Urinary bladder (tissue), 3 donors: ENCODE measurements at regions not wholly inside any gene's neighbourhood (a gene's known extent, or its start where the extent isn't known, plus 50 kb on each side); places are given as distances from the start of the nearest gene placed in this dataset.
"Not testable (repeated sequence)": the region's sequence is repeated elsewhere in the genome, so short reads cannot be mapped to it uniquely, and the experiment has no call there.

Source experiments
- DNase-seq: peaks from one replicate; pipeline ENCODE4 v3.0.0-alpha.2; 2015; ENCODE audit errors: extremely low spot score
- H3K27ac ChIP-seq: one replicate; pipeline ENCODE4 v1.5.1; 2013; ENCODE audit warnings: low read depth, mild to moderate bottlenecking, moderate library complexity
- H3K36me3 ChIP-seq: one replicate; pipeline ENCODE4 v1.6.1; 2013; ENCODE audit warnings: mild to moderate bottlenecking, moderate library complexity; ENCODE audit not compliant: insufficient read depth
- H3K4me1 ChIP-seq: one replicate; pipeline ENCODE4 v1.6.1; 2013; ENCODE audit warnings: mild to moderate bottlenecking, moderate library complexity; ENCODE audit not compliant: insufficient read depth
- H3K4me3 ChIP-seq: one replicate; pipeline ENCODE4 v1.5.1; 2013; ENCODE audit warnings: low read depth, low read length
- WGBS: extraction: QIAGEN DNeasy Blood & Tissue Kit; methylation state at CpG from one replicate; pipeline ENCODE4 v1.1.7; 2013; 5-methylcytosine and 5-hydroxymethylcytosine counted together
- donor health status: healthy with polysubstance abuse.
- donor health status: healthy.

DNA sequence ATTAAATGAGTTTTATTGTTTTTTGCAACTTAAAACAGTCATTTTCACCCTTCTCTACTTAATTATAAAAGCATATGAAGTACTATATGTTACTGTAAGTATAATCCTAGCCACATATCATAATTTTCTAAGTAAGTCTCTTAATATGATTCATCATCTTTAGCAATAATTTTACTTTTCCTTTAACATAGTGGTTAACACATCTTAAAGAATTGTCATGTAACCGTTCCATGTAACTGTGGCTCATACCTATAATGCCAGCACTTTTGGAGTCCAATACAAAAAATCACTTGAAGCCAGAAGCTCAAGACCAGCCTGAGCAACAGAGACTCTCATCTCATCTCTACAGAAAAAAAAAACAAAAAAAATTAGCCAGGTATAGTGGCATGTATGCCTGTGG is 260.6 kb upstream of the DUSP10 start:
- no peak for DNase-seq
- 91% methylated on average over 1 of the region's 1 CpG for WGBS
- H3K4me1 ChIP-seq = no peaks in the 10 kb centered on the region
- H3K36me3 ChIP-seq = no peaks in the 10 kb centered on the region
- no peak overlapping the region for H3K27ac ChIP-seq
- no peak overlapping the region for H3K4me3 ChIP-seq

DNA sequence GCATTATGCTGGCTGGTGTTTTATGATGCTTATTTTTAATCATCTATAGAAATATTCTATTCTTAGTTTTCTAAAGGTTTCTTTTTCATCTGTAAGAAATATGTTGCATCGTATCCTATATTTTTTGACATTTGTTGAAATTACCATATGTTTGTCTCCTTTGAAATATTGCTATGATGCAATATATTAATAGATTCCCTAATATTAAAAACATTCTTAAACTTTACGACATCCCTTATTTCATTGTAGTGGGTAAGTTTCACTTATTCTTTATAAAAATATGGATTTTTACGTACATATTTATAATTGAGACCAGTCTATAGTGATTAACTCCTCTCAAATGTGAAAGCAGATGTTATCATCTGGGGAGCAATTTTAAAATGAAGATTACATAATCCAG is 258.2 kb upstream of the DUSP10 start:
- no peak for DNase-seq
- WGBS = 95% methylated on average over 3 of the region's 3 CpGs
- H3K27ac ChIP-seq = no peak overlapping the region
- H3K4me1 ChIP-seq = no peaks in the 10 kb centered on the region
- no peaks in the 10 kb centered on the region for H3K36me3 ChIP-seq
- no peak overlapping the region for H3K4me3 ChIP-seq

DNA sequence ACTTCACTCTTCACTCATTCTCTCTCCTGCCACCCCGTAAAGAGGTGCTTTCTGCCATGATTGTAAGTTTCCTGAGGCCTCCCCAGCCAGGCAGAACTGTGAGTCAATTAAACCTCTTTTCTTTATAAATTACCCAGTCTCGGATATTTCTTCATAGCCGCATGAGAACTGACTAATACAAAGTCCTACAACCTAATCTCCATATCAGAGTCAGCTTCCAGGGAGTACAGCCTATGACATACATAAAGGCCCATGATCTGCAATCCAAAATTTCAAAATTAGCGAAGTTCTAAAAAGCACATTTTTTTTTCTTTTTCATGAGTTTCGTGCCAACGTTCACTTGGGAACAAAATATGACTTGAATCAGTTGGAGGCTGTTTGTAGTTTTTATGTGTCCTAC is 256.9 kb upstream of the DUSP10 start:
- no peak for DNase-seq
- 85% methylated on average over 6 of the region's 6 CpGs for WGBS
- no peak overlapping the region for H3K27ac ChIP-seq

DNA sequence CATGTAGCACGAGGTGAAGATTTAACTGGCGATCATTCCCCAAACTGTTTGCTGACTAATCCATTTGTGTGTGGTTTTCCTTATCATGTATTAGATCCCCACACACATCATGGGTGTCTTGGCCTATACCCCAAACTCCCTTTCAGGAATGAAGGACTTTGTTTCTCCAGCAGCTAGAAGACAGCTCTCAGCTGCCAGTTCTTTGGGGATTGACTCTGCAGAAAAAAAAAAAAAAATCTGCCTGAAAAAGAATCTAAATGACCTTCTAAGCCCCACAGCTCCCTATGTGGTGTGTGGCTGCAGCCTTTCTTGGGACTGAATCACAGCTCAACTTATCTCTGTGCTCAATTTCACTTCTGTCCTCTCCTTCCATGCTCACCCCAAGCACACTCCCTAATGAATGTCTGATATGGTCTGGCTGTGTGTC is 256.3 kb upstream of the DUSP10 start:
- no peak for DNase-seq
- Histone ChIP-seq H3K4me3 (no peak overlapping the region), H3K36me3 (no peaks in the 10 kb centered on the region), H3K4me1 (no peaks in the 10 kb centered on the region), H3K27ac (no peak overlapping the region)
- WGBS = 45% methylated on average over 2 of the region's 2 CpGs

More for the DNA sequence above, 256.9 kb upstream of the DUSP10 start:
- Histone ChIP-seq H3K36me3 (no peaks in the 10 kb centered on the region), H3K4me3 (no peak overlapping the region), H3K4me1 (no peaks in the 10 kb centered on the region)

DNA sequence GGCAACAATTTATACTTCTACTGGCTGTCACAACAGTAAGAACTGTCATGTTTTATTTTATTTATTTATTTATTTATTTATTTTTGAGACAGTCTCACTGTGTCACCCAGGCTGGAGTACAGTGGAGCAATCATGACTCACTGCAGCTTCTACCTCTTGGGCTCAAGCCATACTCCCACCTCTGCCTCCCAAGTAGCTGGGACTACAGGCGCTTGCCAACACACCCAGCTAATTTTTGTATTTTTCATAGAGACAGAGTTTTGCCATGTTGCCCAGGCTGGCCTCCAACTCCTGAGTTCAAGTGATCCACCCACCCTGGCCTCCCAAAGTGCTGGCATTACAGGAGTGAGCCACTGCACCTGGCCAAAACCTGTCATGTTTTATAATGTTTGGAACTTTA is 255.1 kb upstream of the DUSP10 start:
- 75% methylated on average over 1 of the region's 1 CpG for WGBS
- not testable (repeated sequence) for H3K4me3 ChIP-seq, DNase-seq, H3K27ac ChIP-seq, H3K4me1 ChIP-seq, H3K36me3 ChIP-seq

DNA sequence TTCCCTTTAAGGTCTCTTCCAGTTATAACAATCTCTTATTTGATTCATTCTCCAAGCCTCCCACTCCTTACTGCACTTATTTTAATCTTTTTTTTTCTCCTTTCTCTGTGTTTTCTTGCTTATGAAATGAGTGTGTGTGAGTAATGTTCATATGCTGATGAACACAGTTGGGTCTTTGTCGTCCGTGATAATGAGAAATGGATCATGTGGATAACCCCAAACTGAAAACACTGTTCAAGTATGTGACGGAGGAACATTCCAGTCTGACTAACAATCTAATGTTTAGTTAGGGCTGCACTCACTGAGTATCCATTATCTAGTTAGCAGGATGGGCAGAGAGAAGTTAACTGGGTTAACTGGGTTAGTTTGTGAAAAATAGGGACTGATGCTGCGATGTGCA is 253.1 kb upstream of the DUSP10 start:
- DNase-seq = no peak
- no peaks in the 10 kb centered on the region for H3K36me3 ChIP-seq
- no peak overlapping the region for H3K27ac ChIP-seq
- no peak overlapping the region for H3K4me3 ChIP-seq
- no peaks in the 10 kb centered on the region for H3K4me1 ChIP-seq
- WGBS = 66% methylated on average over 4 of the region's 4 CpGs

DNA sequence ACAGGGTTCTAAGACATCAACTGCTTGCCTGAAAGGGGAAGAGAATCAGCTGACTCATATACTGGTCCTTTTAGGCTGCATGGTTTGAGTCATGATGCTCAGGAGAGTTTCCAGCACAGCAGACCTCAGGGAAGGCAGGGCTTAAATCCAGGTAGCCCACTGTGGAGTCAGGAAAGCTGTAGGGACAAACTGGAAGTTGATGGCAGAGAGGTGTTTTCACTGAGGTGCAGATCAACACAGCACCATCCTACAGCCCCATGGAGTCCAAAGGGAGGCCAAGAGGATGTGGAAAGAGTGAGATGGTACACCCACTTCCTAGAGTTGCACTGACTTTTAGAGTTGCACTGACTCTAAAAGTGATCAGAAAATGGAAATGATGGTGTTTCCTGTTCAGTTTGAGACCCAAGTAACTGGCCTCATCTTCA is 252.4 kb upstream of the DUSP10 start:
- Histone ChIP-seq H3K36me3 (no peaks in the 10 kb centered on the region), H3K4me1 (no peaks in the 10 kb centered on the region), H3K4me3 (no peak overlapping the region), H3K27ac (no peak overlapping the region)
- DNase-seq = no peak

DNA sequence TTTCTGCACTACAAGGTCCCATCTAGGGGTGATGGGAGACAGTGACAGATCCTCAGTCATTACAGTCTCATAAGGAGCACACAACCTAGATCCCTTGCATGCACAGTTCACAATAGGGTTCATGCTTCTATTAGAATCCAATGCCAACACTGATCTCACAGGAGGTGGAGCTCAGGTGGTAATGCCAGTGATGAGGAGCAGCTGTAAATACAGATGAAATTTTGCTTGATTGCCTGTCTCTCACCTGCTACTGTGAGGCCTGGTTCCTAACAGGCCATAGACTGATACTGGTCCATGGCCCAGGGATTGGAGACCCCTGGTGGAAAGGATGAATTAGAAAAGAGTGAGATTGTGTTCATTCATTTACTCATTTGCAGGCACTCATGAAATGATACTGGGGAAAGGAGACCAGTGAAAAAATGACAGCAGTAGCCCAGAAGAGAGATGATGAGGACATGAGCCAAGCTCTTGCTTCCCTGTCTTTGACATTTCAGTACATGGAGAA is 251.6 kb upstream of the DUSP10 start:
- DNase-seq = no peak
- H3K4me3 ChIP-seq = no peak overlapping the region
- H3K4me1 ChIP-seq = no peaks in the 10 kb centered on the region
- no peaks in the 10 kb centered on the region for H3K36me3 ChIP-seq
- H3K27ac ChIP-seq = no peak overlapping the region

DNA sequence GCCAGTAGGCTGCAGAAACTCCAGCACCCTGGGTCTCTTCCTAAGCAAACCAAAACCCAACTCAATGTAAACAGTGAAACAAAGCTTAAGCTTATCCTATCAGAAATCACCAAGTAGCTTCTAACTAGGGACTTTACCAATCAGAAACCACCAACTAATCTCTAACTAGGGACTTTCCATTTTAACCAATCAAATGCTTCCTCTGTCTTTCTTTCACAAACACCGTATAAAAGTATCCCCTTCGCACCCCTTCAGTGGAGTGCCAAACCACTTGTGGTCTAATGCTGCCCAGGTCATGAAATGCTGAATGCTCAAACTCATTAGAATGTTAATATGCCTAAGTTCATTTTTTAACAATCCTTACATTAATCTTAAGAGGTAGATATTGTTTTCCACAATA is 250.5 kb upstream of the DUSP10 start:
- H3K4me1 ChIP-seq = no peaks in the 10 kb centered on the region
- 87% methylated on average over 2 of the region's 2 CpGs for WGBS
- no peaks in the 10 kb centered on the region for H3K36me3 ChIP-seq
- no peak overlapping the region for H3K27ac ChIP-seq
- no peak for DNase-seq
- no peak overlapping the region for H3K4me3 ChIP-seq

DNA sequence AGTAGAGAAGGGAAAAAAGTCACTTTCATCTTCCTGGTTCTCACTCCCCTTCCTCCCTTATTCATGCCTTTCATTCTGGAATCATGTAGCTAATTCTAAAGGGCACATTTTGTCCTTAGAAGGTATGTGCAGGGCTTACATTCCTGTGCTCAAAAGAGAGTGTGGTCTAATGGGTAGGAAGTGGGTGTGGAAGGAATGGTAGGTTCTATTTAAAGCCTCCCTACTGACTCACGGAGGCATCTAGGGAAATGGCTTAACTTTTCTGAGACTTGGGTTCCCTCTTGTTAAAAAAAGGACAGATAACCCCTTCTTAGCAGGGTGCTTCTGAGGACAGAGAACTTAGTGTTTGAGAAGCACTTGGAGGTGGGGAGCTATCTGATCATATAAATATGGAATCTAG is 249.3 kb upstream of the DUSP10 start:
- WGBS = 50% methylated on average over 1 of the region's 1 CpG
- H3K27ac ChIP-seq = no peak overlapping the region

DNA sequence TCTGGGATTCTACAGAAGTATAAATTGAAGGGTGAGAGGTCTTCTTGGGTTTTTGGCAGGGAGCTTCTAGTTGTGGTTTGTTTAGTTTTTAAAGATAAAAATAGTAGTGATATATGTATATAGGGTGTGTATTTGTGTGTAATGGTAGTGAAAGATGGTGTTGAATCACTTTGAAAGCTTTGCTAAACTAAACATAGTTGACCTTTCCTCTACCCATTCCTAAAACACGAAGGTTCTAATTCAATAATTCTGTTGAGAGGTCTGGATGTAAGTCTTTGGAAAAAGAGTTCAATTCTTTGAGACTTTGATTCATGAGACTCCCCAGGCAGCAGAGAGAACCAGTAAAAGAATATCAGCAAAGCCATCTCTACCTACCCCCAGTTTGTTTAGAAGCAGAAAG is 247.9 kb upstream of the DUSP10 start:
- WGBS = 36% methylated on average over 1 of the region's 1 CpG
- Histone ChIP-seq H3K4me3 (no peak overlapping the region), H3K27ac (no peak overlapping the region), H3K36me3 (no peaks in the 10 kb centered on the region), H3K4me1 (no peaks in the 10 kb centered on the region)
- DNase-seq = no peak

More for the DNA sequence above, 249.3 kb upstream of the DUSP10 start:
- DNase-seq = no peak
- no peaks in the 10 kb centered on the region for H3K4me1 ChIP-seq
- H3K36me3 ChIP-seq = no peaks in the 10 kb centered on the region
- H3K4me3 ChIP-seq = no peak overlapping the region

DNA sequence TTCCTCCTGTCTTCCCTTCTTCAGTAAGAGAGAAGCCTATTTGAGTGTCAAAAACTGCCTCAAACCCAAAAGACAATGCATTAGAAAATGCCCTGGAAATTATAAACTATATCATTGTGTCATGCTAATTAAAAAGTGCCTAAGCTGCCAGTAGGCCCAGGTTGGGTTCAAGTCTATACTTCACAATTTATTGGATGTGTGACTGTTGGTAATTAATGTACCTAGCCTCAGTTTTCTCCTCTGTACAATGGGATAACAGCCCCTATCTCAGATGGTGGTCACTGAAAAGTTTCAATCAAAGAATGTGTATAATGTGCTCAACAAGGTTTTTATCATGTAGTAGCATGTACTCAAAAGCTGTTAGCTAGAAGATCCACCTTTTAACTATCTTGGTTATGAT is 246.9 kb upstream of the DUSP10 start:
- no peak overlapping the region for H3K4me3 ChIP-seq
- H3K36me3 ChIP-seq = no peaks in the 10 kb centered on the region
- H3K4me1 ChIP-seq = no peaks in the 10 kb centered on the region
- H3K27ac ChIP-seq = no peak overlapping the region
- DNase-seq = no peak

DNA sequence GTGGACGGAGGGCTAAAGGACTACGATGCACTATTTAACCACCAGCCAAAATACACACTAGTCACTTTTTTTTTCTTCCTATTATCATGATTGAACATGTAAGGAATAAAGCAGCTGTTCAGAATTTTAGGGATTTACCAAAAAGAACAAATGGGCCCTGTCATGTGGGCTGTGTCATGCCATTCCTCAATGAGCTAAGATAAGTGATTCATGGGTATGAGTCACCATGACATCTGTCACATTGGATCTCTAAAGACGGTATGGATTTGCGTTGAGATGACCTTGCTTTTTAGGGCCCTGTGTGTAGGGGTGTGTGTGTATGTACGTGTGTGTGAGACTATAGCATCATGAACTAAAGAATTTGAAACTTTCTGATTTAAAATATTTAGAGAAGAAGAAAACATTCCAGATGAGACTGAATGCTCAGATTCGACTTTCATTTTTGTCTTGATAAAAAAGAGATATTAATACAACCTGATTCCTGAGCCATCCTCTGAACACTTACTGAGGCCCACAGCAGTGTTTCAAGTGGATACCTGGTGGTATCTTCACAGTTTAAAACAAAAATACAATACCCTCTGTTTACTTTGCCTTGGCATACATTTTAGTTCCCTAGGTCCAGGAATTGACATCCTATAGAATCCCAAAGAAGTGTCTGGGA is 246.1 kb upstream of the DUSP10 start:
- no peak overlapping the region for H3K27ac ChIP-seq
- H3K36me3 ChIP-seq = no peaks in the 10 kb centered on the region
- 73% methylated on average over 6 of the region's 6 CpGs for WGBS
- no peak for DNase-seq
- no peak overlapping the region for H3K4me3 ChIP-seq
- no peaks in the 10 kb centered on the region for H3K4me1 ChIP-seq

DNA sequence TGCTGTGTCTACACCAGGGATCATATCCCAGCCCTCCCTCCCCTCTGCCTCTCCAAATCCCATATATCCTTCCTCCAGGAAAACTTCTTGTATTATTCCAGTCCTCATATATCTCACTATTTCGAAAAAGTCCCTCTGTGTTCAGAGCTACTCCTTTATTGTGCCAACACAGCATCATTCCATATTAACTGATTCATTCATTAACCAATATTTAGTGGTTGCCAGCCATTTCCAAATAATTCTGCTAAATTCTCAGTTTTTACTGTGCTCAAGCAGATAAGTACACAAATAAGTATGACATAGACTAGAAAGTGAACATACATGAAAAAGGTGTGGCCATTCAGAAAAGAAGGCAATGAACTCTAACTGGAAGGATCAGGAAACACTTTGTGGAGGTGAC is 241.6 kb upstream of the DUSP10 start:
- WGBS = 87% methylated on average over 1 of the region's 1 CpG
- no peak overlapping the region for H3K4me3 ChIP-seq
- no peaks in the 10 kb centered on the region for H3K4me1 ChIP-seq
- DNase-seq = no peak
- H3K27ac ChIP-seq = no peak overlapping the region
- H3K36me3 ChIP-seq = no peaks in the 10 kb centered on the region

DNA sequence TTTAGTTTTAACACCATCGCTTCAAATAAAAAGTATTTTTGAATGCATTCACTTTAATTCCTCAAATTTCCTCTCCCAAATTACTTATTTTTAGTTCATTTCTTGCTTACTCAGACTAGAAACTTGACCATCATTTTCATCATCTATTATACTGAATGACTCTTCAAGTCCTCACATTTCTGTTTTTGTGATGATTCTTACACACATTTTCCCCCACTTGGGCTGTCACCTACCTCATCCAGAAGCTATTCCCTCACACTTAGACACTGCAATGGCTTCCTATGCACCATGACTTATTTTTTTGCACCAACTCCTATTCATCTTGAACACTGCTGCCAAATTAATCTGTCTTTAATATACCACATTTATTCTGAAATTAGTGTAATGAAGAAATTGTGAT is 239.6 kb upstream of the DUSP10 start:
- no peaks in the 10 kb centered on the region for H3K36me3 ChIP-seq
- no peak overlapping the region for H3K4me3 ChIP-seq
- H3K4me1 ChIP-seq = no peaks in the 10 kb centered on the region
- DNase-seq = no peak
- WGBS = 97% methylated on average over 1 of the region's 1 CpG
- no peak overlapping the region for H3K27ac ChIP-seq
